Sigmoid colon (tissue), 4 donors: ENCODE measurements at regions not wholly inside any gene's neighbourhood (a gene's known extent, or its start where the extent isn't known, plus 50 kb on each side); places are given as distances from the start of the nearest gene placed in this dataset.

Source experiments
- CTCF ChIP-seq, 4 experiments: fragments of 450-650 bp in 3 of 4; fragments of 200-600 bp in 1 of 4; IDR thresholded peaks; one replicate each; pipeline ENCODE4 v1.5.1; 2016 to 2019; ENCODE audit warnings: antibody characterized with exemption in 4 of 4, mild to moderate bottlenecking in 3 of 4, moderate library complexity in 2 of 4
- EP300 ChIP-seq, 4 donors: sonication (generic); formaldehyde crosslinking; IDR thresholded peaks; one replicate each; pipeline ENCODE4 v1.6.1; 2017; ENCODE audit warnings: antibody characterized with exemption in 4 of 4
- POLR2A ChIP-seq, 2 donors: fragments of 450-650 bp; IDR thresholded peaks; one replicate each; pipeline ENCODE4 v1.6.1; 2016; ENCODE audit warnings: antibody characterized with exemption in 2 of 2, mild to moderate bottlenecking in 2 of 2, moderate library complexity in 2 of 2
- POLR2AphosphoS5 ChIP-seq, 4 donors: sonication (generic); formaldehyde crosslinking; IDR thresholded peaks; one replicate each; pipeline ENCODE4 v1.6.1; 2017; ENCODE audit warnings: antibody characterized with exemption in 4 of 4

GRCh38 chr4:138692411-138692810 lies 323.2 kb upstream of the NOCT start:
- TF ChIP-seq CTCF (IDR thresholded peaks at IDR 0.05) (no peak), POLR2A (IDR thresholded peaks at IDR 0.05) (no peak), EP300 (IDR thresholded peaks at IDR 0.05) (no peak), POLR2AphosphoS5 (IDR thresholded peaks at IDR 0.05) (no peak)
